Heart right ventricle (tissue), 16 donors: ENCODE measurements at regions not wholly inside any gene's neighbourhood (a gene's known extent, or its start where the extent isn't known, plus 50 kb on each side); places are given as distances from the start of the nearest gene placed in this dataset.

Source experiments
- ATAC-seq, 8 donors: fragments of 200-7000 bp; cut with Tn5 transposase; one replicate each; pipeline ENCODE4 v1.9.1; 2020; ENCODE audit warnings: mild to moderate bottlenecking in 8 of 8, moderate library complexity in 8 of 8, moderate number of reproducible peaks in 1 of 8
- DNase-seq, 2 donors: peaks; one replicate each; pipeline ENCODE4 v3.0.0-alpha.2; 2020
- H3K27ac ChIP-seq, 10 donors: fragments of 200-600 bp; sonication (generic) in 2 of 10; one replicate each; pipeline versions ENCODE4 v1.5.0 to v1.8.0; 2020 to 2022; ENCODE audit warnings: mild to moderate bottlenecking in 3 of 10
- H3K27me3 ChIP-seq, 7 donors: fragments of 200-600 bp; one replicate each; pipeline ENCODE4 v1.8.0; 2021 to 2022; ENCODE audit warnings: mild to moderate bottlenecking in 2 of 7
- H3K36me3 ChIP-seq, 9 donors: fragments of 200-600 bp; sonication (generic) in 1 of 9; one replicate each; pipeline versions ENCODE4 v1.5.0 to v1.8.0; 2020 to 2022; ENCODE audit warnings: mild to moderate bottlenecking in 2 of 9
- H3K4me1 ChIP-seq, 9 donors: fragments of 200-600 bp; sonication (generic) in 1 of 9; one replicate each; pipeline versions ENCODE4 v1.5.0 to v1.8.0; 2020 to 2022; ENCODE audit warnings: mild to moderate bottlenecking in 4 of 9
- H3K4me3 ChIP-seq, 10 donors: fragments of 200-600 bp; sonication (generic) in 2 of 10; one replicate each; pipeline versions ENCODE4 v1.5.0 to v1.8.0; 2020 to 2022; ENCODE audit warnings: mild to moderate bottlenecking in 7 of 10, moderate library complexity in 2 of 10
- H3K9me3 ChIP-seq, 11 donors: fragments of 200-600 bp in 10 of 11; sonication (generic) in 2 of 11; one replicate each; pipeline versions ENCODE4 v1.5.0 to v1.8.0; 2013 to 2022; ENCODE audit warnings: mild to moderate bottlenecking in 2 of 11, control low read depth in 1 of 11, moderate library complexity in 1 of 11
- WGBS, 2 donors: extraction: QIAGEN DNeasy Blood & Tissue Kit; methylation state at CpG; one replicate each; pipeline ENCODE4 v1.1.7; 2013; ENCODE audit warnings: inconsistent platforms in 1 of 2; 5-methylcytosine and 5-hydroxymethylcytosine counted together
- intact Hi-C, 10 donors: fragments of 100-400 bp; cut with DNase I; formaldehyde crosslinking; loops; one replicate each; pipeline versions ENCODE4 v1.11.1 to v1.14.2; 2022
- TF ChIP-seq, protein P1 (sequence below), 9 donors: fragments of 200-600 bp; sonication (generic) in 2 of 9; IDR thresholded peaks; one replicate each; pipeline versions ENCODE4 v1.5.0 to v1.8.0; 2021 to 2022; ENCODE audit warnings: antibody characterized with exemption in 9 of 9, mild to moderate bottlenecking in 5 of 9, moderate library complexity in 1 of 9
- donor health status: Arrhythmogenic right ventricular cardiomyopathy.
- donor health status: ischemic (EF 13 %, LVEDD 7.1; RV severe dilation, severe dysfunction).
- donor health status: healthy with polysubstance abuse.
- donor health status: DM: no; HTN: yes; CAD: no.
- donor health status: DM: no; HTN: no; CAD: no.
- donor health status: ischemic (EF 25% LVEDD 6.9; RV normal size, moderate dysfunction).
- donor health status: ischemic (EF 25% LVEDD 5.7; RV mildly dilated, moderate dysfunction).
- donor health status: healthy.
- donor health status: DM: yes; HTN: yes; CAD: no.
- donor health status: Ischemic cardiomyopathy.
- donor health status: ischemic (EF 35%, LVEDD 5.7; RV mildly dilated, moderate dysfunction).
- donor health status: nonischemic (EF 11% LVEDD 7.7; RV severe dilation, severe dysfunction).
- donor health status: DM: yes; HTN: yes; CAD: no.
- donor health status: PGD.
- donor health status: ischemic (EF 29% LVEDD 5.4; RV normal size, mild dysfunction).
- donor health status: nonischemic (EF 23%, LVEDD 6.1; RV moderate dilation, normal function).

DNA sequence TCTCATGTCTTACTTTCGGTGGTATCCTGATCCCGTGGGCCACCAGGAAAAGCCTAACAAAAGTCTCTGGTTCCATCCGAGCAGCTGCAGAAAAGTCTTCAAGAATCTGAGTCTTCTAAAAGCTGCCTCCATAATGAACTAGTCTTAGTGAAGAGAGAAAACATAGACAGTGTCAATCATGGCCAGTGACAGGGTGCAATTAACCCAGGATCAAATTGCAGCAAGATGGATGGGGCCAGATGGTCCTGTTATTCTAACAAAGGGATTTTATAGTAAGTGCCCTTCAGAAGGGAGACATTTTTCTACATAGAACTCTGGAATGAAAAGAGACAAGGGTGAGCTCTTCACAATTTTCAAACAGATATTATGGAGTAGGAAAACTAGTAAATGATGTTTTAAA lies 281.6 kb upstream of the ZFP64 start:
- H3K27me3 ChIP-seq = peaks cover 0 to 1% (median 0%) of the 10 kb centered on the region in 7 donors
- H3K4me1 ChIP-seq = no peaks in the 10 kb centered on the region
- no peaks in the 10 kb centered on the region for H3K36me3 ChIP-seq
- DNase-seq (no peak), ATAC-seq (no peak)
- H3K4me3 ChIP-seq = no peak overlapping the region
- no peaks in the 10 kb centered on the region for H3K9me3 ChIP-seq
- H3K27ac ChIP-seq = no peak overlapping the region
- 75 to 82% methylated on average over 3 of the region's 3 CpGs for WGBS, 2 donors
- TF ChIP-seq, protein P1, sequence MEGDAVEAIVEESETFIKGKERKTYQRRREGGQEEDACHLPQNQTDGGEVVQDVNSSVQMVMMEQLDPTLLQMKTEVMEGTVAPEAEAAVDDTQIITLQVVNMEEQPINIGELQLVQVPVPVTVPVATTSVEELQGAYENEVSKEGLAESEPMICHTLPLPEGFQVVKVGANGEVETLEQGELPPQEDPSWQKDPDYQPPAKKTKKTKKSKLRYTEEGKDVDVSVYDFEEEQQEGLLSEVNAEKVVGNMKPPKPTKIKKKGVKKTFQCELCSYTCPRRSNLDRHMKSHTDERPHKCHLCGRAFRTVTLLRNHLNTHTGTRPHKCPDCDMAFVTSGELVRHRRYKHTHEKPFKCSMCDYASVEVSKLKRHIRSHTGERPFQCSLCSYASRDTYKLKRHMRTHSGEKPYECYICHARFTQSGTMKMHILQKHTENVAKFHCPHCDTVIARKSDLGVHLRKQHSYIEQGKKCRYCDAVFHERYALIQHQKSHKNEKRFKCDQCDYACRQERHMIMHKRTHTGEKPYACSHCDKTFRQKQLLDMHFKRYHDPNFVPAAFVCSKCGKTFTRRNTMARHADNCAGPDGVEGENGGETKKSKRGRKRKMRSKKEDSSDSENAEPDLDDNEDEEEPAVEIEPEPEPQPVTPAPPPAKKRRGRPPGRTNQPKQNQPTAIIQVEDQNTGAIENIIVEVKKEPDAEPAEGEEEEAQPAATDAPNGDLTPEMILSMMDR (IDR thresholded peaks at IDR 0.05) = no peak
- intact Hi-C loops = no loop called here

DNA sequence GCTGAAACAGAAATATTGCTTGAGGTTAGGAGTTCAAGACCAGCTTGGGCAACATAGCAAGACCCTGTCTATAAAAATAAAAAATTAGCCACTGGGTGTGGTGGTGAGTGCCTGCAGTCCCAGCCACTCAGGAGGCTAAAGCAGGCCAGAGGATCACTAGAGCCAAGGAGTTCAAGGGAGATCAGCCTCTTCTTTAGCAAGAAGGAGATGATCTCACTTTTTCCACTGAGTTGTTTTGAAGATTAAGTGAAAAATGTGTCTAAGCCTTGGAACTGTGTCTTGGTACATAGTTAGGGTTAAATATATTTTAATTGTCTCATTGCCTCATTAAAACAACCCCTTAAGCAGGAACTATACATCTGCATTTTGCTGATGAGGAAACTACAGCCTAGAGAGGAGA lies 279.0 kb upstream of the ZFP64 start:
- H3K9me3 ChIP-seq = peaks cover 0 to under 1% (median 0%) of the 10 kb centered on the region in 11 donors
- H3K4me1 ChIP-seq = no peaks in the 10 kb centered on the region
- no peak overlapping the region for H3K4me3 ChIP-seq
- TF ChIP-seq, protein P1 (IDR thresholded peaks at IDR 0.05) = no peak
- intact Hi-C loops = no loop called here
- DNase-seq = no peak
- no peak for ATAC-seq
- H3K27ac ChIP-seq = no peak overlapping the region
- H3K36me3 ChIP-seq = no peaks in the 10 kb centered on the region
- H3K27me3 ChIP-seq = no peaks in the 10 kb centered on the region

- intact Hi-C loops = no loop called here
- H3K9me3 ChIP-seq = peaks cover 0 to 6% (median 0%) of the 10 kb centered on the region in 11 donors
- WGBS, 2 donors = 69 to 72% methylated on average over 9 of the region's 9 CpGs
- no peak overlapping the region for H3K4me3 ChIP-seq
- no peak overlapping the region for H3K27ac ChIP-seq
- H3K4me1 ChIP-seq = no peaks in the 10 kb centered on the region
- TF ChIP-seq, protein P1 (IDR thresholded peaks at IDR 0.05) = no peak
- ATAC-seq = no peak
- H3K36me3 ChIP-seq = no peaks in the 10 kb centered on the region
- H3K27me3 ChIP-seq = no peaks in the 10 kb centered on the region
- no peak for DNase-seq
Observed at GRCh38 chr20:52469128-52469527, 277.5 kb upstream of the ZFP64 start.

GRCh38 chr20:52465991-52466390 lies 274.4 kb upstream of the ZFP64 start:
- H3K27ac ChIP-seq = no peak overlapping the region
- TF ChIP-seq, protein P1 (IDR thresholded peaks at IDR 0.05) = no peak
- peaks cover 0 to 6% (median 0%) of the 10 kb centered on the region in 11 donors for H3K9me3 ChIP-seq
- intact Hi-C loops = no loop called here
- ATAC-seq (no peak), DNase-seq (no peak)
- H3K4me3 ChIP-seq = no peak overlapping the region
- H3K4me1 ChIP-seq = no peaks in the 10 kb centered on the region
- H3K36me3 ChIP-seq = no peaks in the 10 kb centered on the region
- peaks cover 0 to 8% (median 0%) of the 10 kb centered on the region in 7 donors for H3K27me3 ChIP-seq
- 82 to 83% methylated on average over 6 of the region's 6 CpGs for WGBS, 2 donors
